Activated naive CD4-positive, alpha-beta T cell treated with anti-CD3 and anti-CD28 coated beads, Interleukin-2, amount 50 U/mL, for 72 hours (primary cell): ENCODE measurements at regions not wholly inside any gene's neighbourhood (a gene's known extent, or its start where the extent isn't known, plus 50 kb on each side); places are given as distances from the start of the nearest gene placed in this dataset.
"Not testable (repeated sequence)": the region's sequence is repeated elsewhere in the genome, so short reads cannot be mapped to it uniquely, and the experiment has no call there.

ENCODE experiments used
- ATAC-seq, 2 donors: fragments of 150-1000 bp; cut with Tn5 transposase; 2 replicates each; pipeline ENCODE4 v1.10.0; 2021; ENCODE audit warnings: mild to moderate bottlenecking in 2 of 2, moderate library complexity in 2 of 2
- DNase-seq, 2 donors: peaks; one replicate each; pipeline ENCODE4 v3.0.0; 2021 to 2022; ENCODE audit warnings: low spot score in 2 of 2
- H3K27ac Mint-ChIP-seq, 2 donors: one replicate each; pipeline ENCODE4 v1.8.0; 2022; ENCODE audit warnings: mild to moderate bottlenecking in 2 of 2, mixed read lengths in 2 of 2
- H3K36me3 Mint-ChIP-seq, 2 donors: one replicate each; pipeline ENCODE4 v1.8.0; 2022; ENCODE audit warnings: mixed read lengths in 2 of 2
- H3K9me3 Mint-ChIP-seq, 2 donors: one replicate each; pipeline ENCODE4 v1.8.0; 2022; ENCODE audit warnings: mixed read lengths in 2 of 2

DNA sequence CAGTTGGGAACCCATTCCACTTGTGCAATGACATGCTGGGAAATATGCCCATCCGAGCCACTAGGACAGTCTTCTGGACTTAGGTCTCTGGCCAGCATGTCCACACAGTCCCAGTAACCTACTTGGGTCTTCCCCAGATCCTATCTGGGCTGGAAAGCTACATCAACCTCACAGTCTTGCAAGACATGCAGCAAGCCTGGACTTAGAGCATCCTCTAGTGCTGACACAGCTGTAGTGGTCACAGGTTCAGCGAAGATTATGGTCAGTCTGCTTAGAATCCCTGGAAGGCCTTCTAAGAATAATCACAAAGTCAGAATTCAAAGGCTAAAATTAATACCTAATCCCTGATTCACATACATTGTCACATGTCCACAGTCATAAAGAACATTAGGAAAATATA is 842.7 kb downstream of the STPG2 start:
- Mint-ChIP-seq H3K27ac (no peak overlapping the region), H3K36me3 (peaks cover 0 to 8% of the 10 kb centered on the region in 2 donors), H3K9me3 (peaks cover 7 to 19% of the 10 kb centered on the region in 2 donors)
- no peak for ATAC-seq
- DNase-seq: no peak

DNA sequence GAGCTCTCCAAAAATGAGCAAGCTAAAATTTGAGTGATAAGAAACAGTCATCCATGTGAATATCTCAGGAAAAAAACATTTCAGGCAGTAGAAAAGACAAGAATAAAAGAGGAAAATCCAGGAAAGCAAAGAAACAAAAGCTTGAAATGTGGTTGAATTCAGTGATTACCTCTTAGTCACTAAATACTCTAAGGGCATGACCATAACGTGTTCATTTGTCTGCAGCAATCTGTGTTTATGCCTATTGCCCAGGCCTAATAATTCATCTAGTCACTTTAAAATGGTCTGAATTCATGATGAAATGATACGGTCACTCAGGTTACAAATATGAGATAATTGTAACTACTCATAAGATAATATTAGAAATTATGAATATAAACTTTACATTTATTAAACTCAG is 837.9 kb downstream of the STPG2 start:
- H3K27ac Mint-ChIP-seq: no peak overlapping the region
- peaks cover 0 to 5% of the 10 kb centered on the region in 2 donors for H3K36me3 Mint-ChIP-seq
- DNase-seq: no peak
- no peak for ATAC-seq
- peaks cover 5 to 16% of the 10 kb centered on the region in 2 donors for H3K9me3 Mint-ChIP-seq

DNA sequence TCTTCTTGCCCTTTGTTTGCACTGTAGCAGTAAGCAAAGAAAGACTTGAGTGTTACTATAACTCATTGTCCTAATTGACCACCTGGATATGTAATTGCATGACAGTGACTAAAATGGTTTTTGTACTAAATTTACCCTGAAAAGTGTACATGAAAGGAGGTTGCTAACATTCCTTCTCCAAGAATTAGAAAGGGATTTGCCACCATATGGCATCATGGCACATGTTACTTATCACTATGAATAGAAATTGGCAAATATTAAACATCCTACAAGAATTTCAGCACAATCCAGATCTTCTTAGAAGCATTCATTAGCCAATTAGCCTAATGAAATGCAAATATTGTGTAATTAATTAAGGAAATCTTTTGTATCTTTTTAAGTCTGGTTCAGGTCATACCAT is 834.2 kb downstream of the STPG2 start:
- H3K9me3 Mint-ChIP-seq: peaks cover 0 to under 1% of the 10 kb centered on the region in 2 donors
- no peaks in the 10 kb centered on the region for H3K36me3 Mint-ChIP-seq
- DNase-seq (no peak), ATAC-seq (no peak)
- no peak overlapping the region for H3K27ac Mint-ChIP-seq

DNA sequence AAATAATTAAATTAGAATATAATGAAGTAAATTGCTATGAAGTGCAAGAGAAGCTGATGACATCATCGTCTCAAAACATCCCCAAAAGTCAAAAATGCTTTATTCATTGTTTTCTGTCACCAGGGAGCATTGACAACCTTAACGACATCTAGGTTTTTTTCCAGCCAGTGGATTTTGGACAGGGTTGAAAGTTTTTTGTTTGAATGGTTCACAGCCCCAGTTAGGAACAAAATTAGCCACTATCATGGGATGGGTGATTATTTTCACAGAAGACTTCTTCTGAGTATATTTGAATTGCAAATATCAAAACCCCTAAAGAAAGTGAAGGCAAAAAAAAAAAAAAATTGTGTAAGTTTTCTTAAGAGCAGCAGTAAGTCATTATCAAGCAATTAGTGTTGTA is 826.1 kb downstream of the STPG2 start:
- ATAC-seq (no peak), DNase-seq (no peak)
- no peak overlapping the region for H3K27ac Mint-ChIP-seq
- no peaks in the 10 kb centered on the region for H3K36me3 Mint-ChIP-seq
- peaks cover 17 to 19% of the 10 kb centered on the region in 2 donors for H3K9me3 Mint-ChIP-seq

DNA sequence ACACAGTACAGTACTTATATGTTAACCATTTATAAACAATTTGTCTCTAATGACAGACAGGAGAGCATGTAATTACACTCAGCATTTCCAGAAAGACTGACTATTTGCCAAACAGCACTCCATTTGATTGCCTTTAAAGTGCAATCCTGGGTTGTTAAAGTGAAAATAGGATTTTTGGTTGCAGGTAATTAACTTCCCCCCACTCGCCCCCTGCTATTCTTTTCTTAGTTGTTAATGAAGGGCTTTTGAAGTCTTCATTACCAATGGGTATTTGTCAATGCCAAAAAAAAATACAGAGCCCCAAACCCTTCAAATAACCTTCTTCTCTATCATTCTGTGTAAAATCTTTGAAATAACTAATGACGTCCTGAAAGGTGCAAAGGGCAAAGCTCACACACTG is 825.6 kb downstream of the STPG2 start:
- no peaks in the 10 kb centered on the region for H3K36me3 Mint-ChIP-seq
- no peak overlapping the region for H3K27ac Mint-ChIP-seq
- no peak for ATAC-seq
- DNase-seq: no peak
- H3K9me3 Mint-ChIP-seq: peaks cover 17 to 19% of the 10 kb centered on the region in 2 donors

DNA sequence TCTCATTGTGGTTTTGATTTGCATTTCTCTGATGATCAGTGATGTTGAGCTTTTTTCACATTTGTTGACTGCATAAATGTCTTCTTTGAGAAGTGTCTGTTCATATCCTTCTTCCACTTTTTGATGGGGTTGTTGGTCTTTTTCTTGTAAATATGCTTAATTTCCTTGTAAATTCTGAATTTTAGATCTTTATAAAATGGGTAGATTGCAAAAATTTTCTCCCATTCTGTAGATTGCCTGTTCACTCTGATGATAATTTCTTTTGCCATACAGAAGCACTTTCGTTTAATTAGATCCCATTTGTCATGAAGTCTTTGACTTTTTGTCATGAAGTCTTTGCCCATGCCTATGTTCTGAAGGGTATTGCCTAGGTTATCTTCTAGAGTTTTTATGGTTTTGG is 817.5 kb downstream of the STPG2 start:
- peaks cover 19 to 20% of the 10 kb centered on the region in 2 donors for H3K9me3 Mint-ChIP-seq
- DNase-seq, H3K36me3 Mint-ChIP-seq, H3K27ac Mint-ChIP-seq, ATAC-seq: not testable (repeated sequence)

DNA sequence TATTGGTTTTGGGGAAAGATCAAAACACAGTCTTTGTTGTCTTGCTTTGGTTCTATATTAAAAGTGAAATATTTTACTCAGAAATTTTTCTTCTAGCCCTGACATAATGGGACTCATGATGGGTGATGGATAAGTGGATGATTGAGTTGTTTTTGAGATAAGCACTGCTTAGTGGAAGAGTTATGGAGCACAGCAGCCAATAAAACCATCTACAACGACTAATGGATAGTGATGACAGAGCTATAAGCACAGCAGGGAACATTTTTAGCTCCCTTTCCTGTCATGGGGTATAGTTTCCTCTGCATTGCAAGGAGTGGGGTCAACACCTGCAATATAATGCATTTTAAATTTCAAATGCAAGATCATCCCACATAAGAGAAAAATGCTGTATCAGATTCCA is 812.4 kb downstream of the STPG2 start:
- DNase-seq: no peak
- peaks cover 5 to 10% of the 10 kb centered on the region in 2 donors for H3K9me3 Mint-ChIP-seq
- no peak overlapping the region for H3K27ac Mint-ChIP-seq
- no peak for ATAC-seq
- no peaks in the 10 kb centered on the region for H3K36me3 Mint-ChIP-seq

DNA sequence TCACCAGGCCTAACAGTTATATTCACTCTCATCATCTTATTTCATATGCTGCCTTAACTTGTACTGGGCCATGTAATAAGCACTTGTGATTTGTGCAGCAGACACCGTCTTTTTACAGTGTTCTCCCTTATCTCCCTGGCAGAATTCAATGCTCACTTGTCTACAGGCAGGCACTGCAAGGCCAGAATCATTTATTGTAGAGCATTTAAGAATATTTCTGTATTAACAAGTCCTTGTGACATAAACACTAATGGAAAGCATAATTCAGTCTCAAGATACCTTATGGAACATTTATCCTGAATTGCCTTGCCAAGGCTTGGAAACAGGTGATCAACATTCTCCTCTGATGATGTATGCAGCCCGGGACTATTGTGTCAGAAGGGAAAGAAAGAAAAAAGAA is 808.9 kb downstream of the STPG2 start:
- DNase-seq (no peak), ATAC-seq (no peak)
- Mint-ChIP-seq H3K9me3 (peaks cover 19 to 26% of the 10 kb centered on the region in 2 donors), H3K27ac (no peak overlapping the region), H3K36me3 (peaks cover 8 to 22% of the 10 kb centered on the region in 2 donors)

DNA sequence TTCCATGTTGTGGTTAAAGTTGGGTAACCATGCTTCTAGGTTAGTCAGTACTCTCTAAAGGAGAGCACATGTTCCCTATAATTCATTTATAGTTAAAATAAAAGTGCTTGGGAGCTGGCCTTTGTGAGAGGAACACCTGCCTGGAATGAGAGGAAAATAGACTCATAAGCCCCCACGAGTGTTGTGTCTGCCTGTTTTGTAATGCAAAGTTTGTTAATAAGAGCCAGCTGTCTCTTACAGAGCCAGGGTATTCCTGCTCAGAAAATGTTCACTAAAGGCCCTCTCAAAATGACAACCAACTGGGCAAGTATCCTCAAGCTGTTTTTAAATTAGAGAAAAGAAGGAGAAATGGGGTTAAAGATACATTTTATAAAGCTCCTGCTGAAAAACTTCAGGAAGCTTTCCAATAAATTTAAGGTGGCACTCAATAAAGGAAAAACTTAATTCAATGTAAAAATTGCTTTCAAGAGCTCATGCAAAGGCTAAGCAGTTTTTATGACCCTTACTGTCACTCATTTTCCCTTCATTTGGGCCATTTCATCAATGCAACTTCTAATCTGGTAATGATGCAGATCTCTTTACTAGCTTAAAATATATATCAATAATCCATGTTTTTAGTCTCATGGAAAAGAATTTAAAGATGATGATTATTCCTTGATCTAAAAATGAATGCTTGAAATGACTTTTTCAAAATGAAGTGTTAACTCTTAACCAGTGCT is 793.6 kb downstream of the STPG2 start:
- Mint-ChIP-seq H3K9me3 (peaks cover 4% of the 10 kb centered on the region in 2 donors), H3K27ac (no peak overlapping the region), H3K36me3 (no peaks in the 10 kb centered on the region)
- ATAC-seq (no peak), DNase-seq (no peak)

DNA sequence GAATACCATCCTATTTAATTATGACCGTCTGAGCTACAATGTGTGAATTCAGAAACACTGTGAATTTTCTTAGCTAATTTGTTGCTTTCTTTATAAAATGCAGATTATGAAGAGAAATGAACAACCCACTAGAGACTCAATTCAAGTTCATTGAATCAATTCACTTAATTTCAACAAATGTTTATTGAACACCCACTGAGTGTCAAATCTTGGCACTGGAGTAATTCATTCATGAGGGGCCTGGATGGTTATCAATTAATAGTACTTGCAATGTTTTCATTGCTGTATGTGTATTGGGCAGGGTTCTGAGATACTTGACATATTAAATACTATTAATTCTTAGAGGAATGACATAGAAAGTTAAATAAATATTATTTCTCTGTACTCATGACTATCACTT is 789.4 kb downstream of the STPG2 start:
- Mint-ChIP-seq H3K27ac (no peak overlapping the region), H3K9me3 (peaks cover 7 to 16% of the 10 kb centered on the region in 2 donors), H3K36me3 (no peaks in the 10 kb centered on the region)
- no peak for DNase-seq
- no peak for ATAC-seq

DNA sequence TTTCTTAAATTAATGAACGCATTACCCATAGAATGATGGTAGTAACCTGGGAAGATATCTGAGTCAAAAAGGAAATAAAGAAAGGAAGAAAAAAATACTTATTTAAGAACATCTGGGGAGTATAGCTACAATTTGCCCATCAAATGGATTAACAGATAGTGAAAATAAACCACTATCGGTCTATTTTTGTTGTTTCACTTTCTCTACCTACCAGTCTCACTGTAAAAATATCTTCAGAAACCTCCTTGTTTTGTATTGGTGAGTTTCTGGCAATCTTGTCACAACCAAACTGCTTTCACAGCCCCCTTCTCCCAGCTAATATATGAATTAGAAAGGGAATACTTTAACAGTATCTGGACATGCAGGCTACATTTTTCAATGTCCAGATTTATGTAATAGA is 783.5 kb downstream of the STPG2 start:
- no peaks in the 10 kb centered on the region for H3K36me3 Mint-ChIP-seq
- DNase-seq: no peak
- no peak for ATAC-seq
- no peak overlapping the region for H3K27ac Mint-ChIP-seq
- peaks cover 13 to 33% of the 10 kb centered on the region in 2 donors for H3K9me3 Mint-ChIP-seq

DNA sequence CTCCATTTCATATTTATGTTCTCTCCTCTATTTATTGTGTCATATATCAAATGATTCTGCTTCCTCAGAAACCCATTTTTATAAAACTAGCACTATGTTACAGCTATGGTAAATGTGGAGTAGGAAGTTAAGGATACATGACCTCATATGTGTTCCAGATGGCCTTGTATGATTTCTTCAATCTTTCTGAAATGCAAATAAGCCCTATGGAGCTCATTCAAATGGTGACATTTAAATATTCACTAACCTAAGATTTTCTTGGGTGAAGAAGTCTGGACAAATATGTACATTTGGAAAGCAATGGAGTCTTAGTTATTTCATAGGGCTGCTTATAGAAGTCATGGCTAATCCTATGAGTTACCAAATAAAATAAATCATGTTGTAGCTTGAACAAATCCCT is 782.5 kb downstream of the STPG2 start:
- H3K9me3 Mint-ChIP-seq: peaks cover 17 to 32% of the 10 kb centered on the region in 2 donors
- no peaks in the 10 kb centered on the region for H3K36me3 Mint-ChIP-seq
- no peak for DNase-seq
- ATAC-seq: no peak
- no peak overlapping the region for H3K27ac Mint-ChIP-seq

DNA sequence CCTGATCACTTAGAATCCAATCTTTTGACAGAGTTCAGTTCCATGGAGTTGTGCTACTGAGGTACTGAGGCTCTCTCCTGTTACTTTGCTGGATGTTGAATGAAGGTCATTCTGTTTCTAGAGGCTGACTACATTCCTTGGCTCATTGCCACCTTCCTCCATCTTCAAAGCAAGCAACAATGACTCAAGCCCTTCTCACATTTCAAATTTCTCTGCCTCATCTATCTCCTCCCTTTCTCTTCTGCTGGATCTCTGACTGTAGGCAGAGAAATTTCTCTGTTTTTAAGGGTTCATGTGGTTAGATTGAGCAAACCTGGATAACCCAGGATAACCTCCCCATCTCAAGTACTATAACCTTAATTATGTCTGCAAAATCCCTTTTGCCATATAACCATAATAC is 775.4 kb downstream of the STPG2 start:
- H3K27ac Mint-ChIP-seq: no peak overlapping the region
- no peak for DNase-seq
- H3K36me3 Mint-ChIP-seq: peaks cover 0 to 12% of the 10 kb centered on the region in 2 donors
- H3K9me3 Mint-ChIP-seq: peaks cover 23 to 25% of the 10 kb centered on the region in 2 donors
- ATAC-seq: no peak

DNA sequence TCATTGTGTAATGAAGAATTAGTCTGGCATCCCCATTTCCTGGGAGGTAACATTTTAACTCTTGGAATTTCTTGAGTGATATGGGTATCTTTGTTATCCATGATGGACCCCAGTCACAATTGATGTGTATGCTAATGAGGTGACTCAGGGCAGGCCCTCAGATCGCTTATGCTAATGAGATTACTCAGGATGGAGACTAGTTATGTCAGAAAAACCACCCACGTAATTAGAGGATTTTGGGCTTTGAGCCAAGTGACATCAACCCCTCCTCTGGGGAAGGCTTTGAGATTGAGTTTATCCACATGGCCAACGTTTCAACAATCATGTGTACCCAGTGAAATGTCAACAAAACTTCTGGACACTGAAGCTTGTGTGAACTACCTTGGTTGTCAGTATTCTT is 772.7 kb downstream of the STPG2 start:
- peaks cover 23 to 32% of the 10 kb centered on the region in 2 donors for H3K9me3 Mint-ChIP-seq
- no peak for DNase-seq
- H3K27ac Mint-ChIP-seq: no peak overlapping the region
- peaks cover 0 to 17% of the 10 kb centered on the region in 2 donors for H3K36me3 Mint-ChIP-seq
- no peak for ATAC-seq

DNA sequence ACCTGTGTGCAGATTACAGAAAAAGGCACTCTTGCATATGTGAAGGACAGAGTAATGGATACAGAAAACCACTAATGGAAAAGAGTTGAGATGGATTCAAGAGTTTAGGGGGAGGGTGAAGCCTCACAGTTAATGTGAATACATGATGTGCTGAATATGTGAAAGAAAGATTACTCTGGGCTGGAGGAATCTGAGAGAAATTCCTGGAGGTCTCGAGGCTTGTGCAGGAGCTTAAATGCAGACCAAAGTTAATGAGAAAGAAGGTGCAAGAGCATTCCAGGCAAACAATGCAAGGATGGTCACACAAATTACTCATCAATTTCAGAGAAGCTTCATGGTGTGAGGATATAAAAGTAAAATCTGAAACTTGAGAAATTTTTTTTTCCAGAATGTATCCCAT is 768.8 kb downstream of the STPG2 start:
- DNase-seq: no peak
- ATAC-seq: no peak
- no peak overlapping the region for H3K27ac Mint-ChIP-seq
- peaks cover 0 to 17% of the 10 kb centered on the region in 2 donors for H3K36me3 Mint-ChIP-seq
- H3K9me3 Mint-ChIP-seq: peaks cover 26 to 34% of the 10 kb centered on the region in 2 donors

DNA sequence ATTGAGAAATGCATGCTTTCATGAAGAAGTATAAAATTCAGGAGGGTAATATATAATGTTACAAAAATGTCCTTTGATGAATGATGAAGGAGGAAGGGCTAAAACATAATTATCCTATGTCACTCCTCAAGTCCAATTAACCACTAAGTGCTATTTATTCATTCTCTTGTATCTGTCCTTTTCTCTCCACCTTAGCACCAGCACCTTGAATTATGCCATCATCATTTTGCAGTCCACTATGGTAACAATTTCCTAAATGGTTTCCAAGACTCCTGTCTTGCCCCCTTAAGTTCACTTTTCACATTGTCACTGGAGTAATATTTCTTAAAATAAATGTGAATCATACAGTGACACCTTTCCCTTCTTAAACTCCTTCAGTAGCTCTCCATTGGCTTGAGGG is 756.3 kb downstream of the STPG2 start:
- no peak for DNase-seq
- no peaks in the 10 kb centered on the region for H3K36me3 Mint-ChIP-seq
- ATAC-seq: no peak
- H3K9me3 Mint-ChIP-seq: peaks cover 11 to 17% of the 10 kb centered on the region in 2 donors
- no peak overlapping the region for H3K27ac Mint-ChIP-seq

DNA sequence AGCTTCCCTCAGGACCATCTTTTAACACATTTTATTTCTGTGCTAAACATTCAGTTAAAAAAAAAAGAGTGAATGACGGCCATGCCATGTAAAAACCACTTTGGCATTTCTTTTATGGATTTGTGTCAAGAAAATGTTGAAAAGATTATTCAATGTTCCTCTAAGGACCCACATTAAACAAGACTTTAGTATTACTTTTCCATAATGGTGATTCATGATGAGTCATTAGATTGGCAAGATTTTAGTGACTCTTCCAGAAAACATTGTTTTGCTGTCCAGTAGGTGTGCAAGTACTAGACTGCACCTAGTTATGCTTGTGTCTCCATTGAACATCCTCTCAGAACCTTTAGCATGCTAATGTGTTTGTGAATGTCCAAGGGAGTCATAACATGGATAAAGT is 748.6 kb downstream of the STPG2 start:
- Mint-ChIP-seq H3K36me3 (peaks cover 0 to 7% of the 10 kb centered on the region in 2 donors), H3K9me3 (peaks cover under 1 to 20% of the 10 kb centered on the region in 2 donors), H3K27ac (no peak overlapping the region)
- DNase-seq: no peak
- no peak for ATAC-seq

DNA sequence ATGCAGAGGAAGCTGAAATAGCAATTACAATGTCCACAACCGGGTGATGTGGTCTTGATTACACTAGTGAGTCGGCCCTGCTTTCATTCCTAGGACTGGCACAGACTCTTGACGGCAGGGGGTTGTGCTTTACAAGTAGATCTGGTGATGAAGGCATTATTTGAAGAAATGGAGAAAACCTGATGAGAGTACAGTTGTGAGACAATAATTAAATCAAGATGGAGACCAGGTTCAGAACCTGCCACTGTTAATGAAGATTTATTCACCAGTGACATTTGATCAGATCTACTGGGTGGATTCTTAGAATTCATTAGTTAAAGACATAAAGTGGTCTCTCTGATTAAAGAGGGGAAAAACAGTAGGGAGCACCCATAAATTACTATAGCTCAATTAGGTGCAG is 747.2 kb downstream of the STPG2 start:
- Mint-ChIP-seq H3K9me3 (peaks cover 13 to 24% of the 10 kb centered on the region in 2 donors), H3K27ac (no peak overlapping the region), H3K36me3 (peaks cover 0 to 7% of the 10 kb centered on the region in 2 donors)
- no peak for ATAC-seq
- DNase-seq: no peak
